B cell (primary cell): ENCODE measurements at regions not wholly inside any gene's neighbourhood (a gene's known extent, or its start where the extent isn't known, plus 50 kb on each side); places are given as distances from the start of the nearest gene placed in this dataset.

Source experiments
- ATAC-seq: fragments of 200-7000 bp; cut with Tn5 transposase; one replicate; pipeline ENCODE4 v1.10.0; 2021; ENCODE audit warnings: low read depth, mild to moderate bottlenecking, moderate number of reproducible peaks, moderate library complexity
- CTCF ChIA-PET: fragments of 350-600 bp; sonication (Branson Sonifier 250); formaldehyde crosslinking; loops from one replicate; lab custom pipeline; 2021; ENCODE audit warnings: antibody characterized with exemption, inconsistent platforms; lab: Charles Lee
- POLR2A ChIA-PET: fragments of 350-600 bp; sonication (Branson Sonifier 250); formaldehyde crosslinking; loops from one replicate; lab custom pipeline; 2021; ENCODE audit warnings: antibody characterized with exemption; lab: Charles Lee
- DNase-seq: peaks from one replicate; pipeline ENCODE4 v3.0.0; 2013
- H2AFZ ChIP-seq: 2 replicates; pipeline ENCODE4 v1.6.1; 2012; ENCODE audit warnings: mild to moderate bottlenecking, low read depth, low read length; ENCODE audit not compliant: insufficient read depth, poor library complexity, severe bottlenecking
- H3K27ac ChIP-seq, 2 donors: 1 replicate in 1 of 2; 2 replicates in 1 of 2; pipeline ENCODE4 v1.5.1; 2012 to 2013; ENCODE audit warnings: low read length in 2 of 2, mild to moderate bottlenecking in 2 of 2, moderate library complexity in 1 of 2
- H3K27me3 ChIP-seq, 4 experiments: fragments of 200-600 bp in 1 of 4; sonication (generic) in 1 of 4; replicated peaks in 1 of 4; 1 replicate in 2 of 4; 2 replicates in 2 of 4; pipeline versions ENCODE4 v1.6.1 to v1.7.0; 2013 to 2016; ENCODE audit warnings: low read length in 3 of 4, mild to moderate bottlenecking in 2 of 4, mixed read lengths in 1 of 4, moderate library complexity in 1 of 4; ENCODE audit not compliant: insufficient read depth in 4 of 4, control insufficient read depth in 3 of 4; ENCODE audit errors: control extremely low read depth in 1 of 4
- H3K36me3 ChIP-seq, 2 experiments: replicated peaks in 1 of 2; 1 replicate in 1 of 2; 2 replicates in 1 of 2; pipeline versions ENCODE4 v1.6.1 to v1.7.1; 2013; ENCODE audit warnings: low read length in 1 of 2; ENCODE audit not compliant: insufficient read depth in 2 of 2, control insufficient read depth in 1 of 2; ENCODE audit errors: control extremely low read depth in 1 of 2, extremely low read depth in 1 of 2
- H3K4me1 ChIP-seq, 2 donors: fragments of 200-600 bp in 1 of 2; sonication (generic) in 1 of 2; 1 replicate in 1 of 2; 2 replicates in 1 of 2; pipeline versions ENCODE4 v1.5.1 to v1.6.1; 2013 to 2017; ENCODE audit warnings: low read length in 2 of 2; ENCODE audit not compliant: control insufficient read depth in 2 of 2, insufficient read depth in 2 of 2
- H3K4me2 ChIP-seq: replicated peaks from 2 replicates; pipeline ENCODE3; 2012; ENCODE audit warnings: mild to moderate bottlenecking, low read depth, low read length; ENCODE audit not compliant: poor library complexity, severe bottlenecking
- H3K4me3 ChIP-seq, 5 experiments: fragments of 200-600 bp in 1 of 5; sonication (generic) in 1 of 5; 1 replicate in 3 of 5; 2 replicates in 2 of 5; pipeline versions ENCODE4 v1.5.1 to v1.7.0; 2011 to 2016; ENCODE audit warnings: low read length in 4 of 5, mild to moderate bottlenecking in 4 of 5, low read depth in 2 of 5, control low read depth in 1 of 5, moderate library complexity in 1 of 5; ENCODE audit not compliant: insufficient read depth in 1 of 5; ENCODE audit errors: control extremely low read depth in 1 of 5, extremely low read depth in 1 of 5
- H3K79me2 ChIP-seq: fragments of 200-600 bp; sonication (generic); one replicate; pipeline ENCODE4 v1.6.0; 2016; ENCODE audit warnings: low read length; ENCODE audit not compliant: control insufficient read depth, insufficient read depth
- H3K9ac ChIP-seq: fragments of 200-600 bp; sonication (generic); 2 replicates; pipeline ENCODE4 v1.6.1; 2017; ENCODE audit warnings: mild to moderate bottlenecking, low read length, moderate library complexity
- H3K9me3 ChIP-seq, 3 donors: one replicate each; pipeline versions ENCODE4 v1.6.1 to v1.7.1; 2013; ENCODE audit warnings: low read length in 2 of 3; ENCODE audit not compliant: control insufficient read depth in 2 of 3, insufficient read depth in 1 of 3; ENCODE audit errors: control extremely low read depth in 1 of 3
- H4K20me1 ChIP-seq: 2 replicates; pipeline ENCODE4 v1.6.0; 2012; ENCODE audit warnings: mild to moderate bottlenecking, low read length; ENCODE audit not compliant: insufficient read depth, control insufficient read depth, poor library complexity, severe bottlenecking
- H3K27ac Mint-ChIP-seq: one replicate; pipeline ENCODE4 v1.8.0; 2021; ENCODE audit warnings: mixed read lengths
- H3K27me3 Mint-ChIP-seq: one replicate; pipeline ENCODE4 v1.8.0; 2021; ENCODE audit warnings: mixed read lengths
- H3K4me1 Mint-ChIP-seq: one replicate; pipeline ENCODE4 v1.8.0; 2021; ENCODE audit warnings: mixed read lengths
- H3K4me3 Mint-ChIP-seq: one replicate; pipeline ENCODE4 v1.8.0; 2021; ENCODE audit warnings: mixed read lengths
- H3K9me3 Mint-ChIP-seq: one replicate; pipeline ENCODE4 v1.8.0; 2022; ENCODE audit warnings: mixed read lengths; ENCODE audit not compliant: insufficient read depth
- CTCF ChIP-seq: fragments of 200-600 bp; IDR thresholded peaks from one replicate; pipeline ENCODE4 v1.8.0; 2022; ENCODE audit warnings: antibody characterized with exemption, mild to moderate bottlenecking
- EZH2 ChIP-seq: IDR thresholded peaks from 2 replicates; pipeline ENCODE4 v1.6.1; 2012; ENCODE audit warnings: borderline replicate concordance, low read depth, mild to moderate bottlenecking, moderate library complexity, low read length; ENCODE audit not compliant: insufficient read depth, poor library complexity, severe bottlenecking
- WGBS: methylation state at CpG from one replicate; pipeline ENCODE4 v1.1.5; 2013; ENCODE audit warnings: missing lambda C conversion rate; ENCODE audit not compliant: insufficient coverage; 5-methylcytosine and 5-hydroxymethylcytosine counted together
- intact Hi-C: fragments of 100-400 bp; cut with micrococcal nuclease; formaldehyde crosslinking; loops from one replicate; pipeline ENCODE4 v1.10.0; 2022

GRCh38 chr11:80916173-80916798 is 1475.5 kb upstream of the TENM4 start:
- POLR2A ChIA-PET: no interaction called here
- H4K20me1 ChIP-seq: no peaks in the 10 kb centered on the region
- H3K27ac Mint-ChIP-seq: no peak overlapping the region
- no CpG with 5 or more reads among the region's 1 CpG for WGBS
- H3K4me1 Mint-ChIP-seq: no peaks in the 10 kb centered on the region
- DNase-seq (no peak), ATAC-seq (no peak)
- H2AFZ ChIP-seq: no peak overlapping the region
- no peaks in the 10 kb centered on the region for H3K27me3 Mint-ChIP-seq
- no peaks in the 10 kb centered on the region for H3K9me3 Mint-ChIP-seq
- H3K4me3 ChIP-seq: no peak overlapping the region
- H3K4me2 ChIP-seq: no peak overlapping the region
- no peak overlapping the region for H3K9ac ChIP-seq
- intact Hi-C loops: no loop called here
- H3K36me3 ChIP-seq: no peaks in the 10 kb centered on the region
- CTCF ChIA-PET: no interaction called here
- no peak overlapping the region for H3K4me3 Mint-ChIP-seq
- no peaks in the 10 kb centered on the region for H3K4me1 ChIP-seq
- no peak for TF ChIP-seq CTCF
- no peak for TF ChIP-seq EZH2
- H3K27ac ChIP-seq: no peak overlapping the region
- no peaks in the 10 kb centered on the region for H3K27me3 ChIP-seq
- H3K9me3 ChIP-seq: no peaks in the 10 kb centered on the region
- H3K79me2 ChIP-seq: no peaks in the 10 kb centered on the region

- Mint-ChIP-seq H3K4me3 (no peak overlapping the region), H3K27ac (no peak overlapping the region), H3K9me3 (no peaks in the 10 kb centered on the region), H3K4me1 (no peaks in the 10 kb centered on the region), H3K27me3 (no peaks in the 10 kb centered on the region)
- no peak overlapping the region for H2AFZ ChIP-seq
- H4K20me1 ChIP-seq: no peaks in the 10 kb centered on the region
- no peaks in the 10 kb centered on the region for H3K27me3 ChIP-seq
- ChIA-PET POLR2A (no interaction called here), CTCF (no interaction called here)
- no peak overlapping the region for H3K9ac ChIP-seq
- no peaks in the 10 kb centered on the region for H3K36me3 ChIP-seq
- no peaks in the 10 kb centered on the region for H3K79me2 ChIP-seq
- no peaks in the 10 kb centered on the region for H3K9me3 ChIP-seq
- TF ChIP-seq EZH2: no peak
- H3K27ac ChIP-seq: no peak overlapping the region
- WGBS: no CpG with 5 or more reads among the region's 1 CpG
- H3K4me3 ChIP-seq: no peak overlapping the region
- ATAC-seq (no peak), DNase-seq (no peak)
- H3K4me1 ChIP-seq: no peaks in the 10 kb centered on the region
- no peak overlapping the region for H3K4me2 ChIP-seq
- intact Hi-C loops: no loop called here
Measured at GRCh38 chr11:80914311-80914710, 1473.5 kb upstream of the TENM4 start.
